ENCODE measurements at regions not wholly inside any gene's neighbourhood (a gene's known extent, or its start where the extent isn't known, plus 50 kb on each side); places are given as distances from the start of the nearest gene placed in this dataset.

- TF ChIP-seq CTCF (IDR thresholded peaks at IDR 0.05) (no peak), POLR2A (IDR thresholded peaks at IDR 0.05) (no peak)
Observed at GRCh38 chr16:63195336-63195735, 1159.1 kb upstream of the CDH8 start.
